GM12864 (cell line): ENCODE measurements at regions not wholly inside any gene's neighbourhood (a gene's known extent, or its start where the extent isn't known, plus 50 kb on each side); places are given as distances from the start of the nearest gene placed in this dataset.
"Not testable (repeated sequence)": the region's sequence is repeated elsewhere in the genome, so short reads cannot be mapped to it uniquely, and the experiment has no call there.

Source experiments
- DNase-seq: peaks from one replicate; pipeline ENCODE4 v3.0.0-alpha.2; 2011; ENCODE audit warnings: low read depth
- H3K4me3 ChIP-seq: 2 replicates; pipeline ENCODE4 v1.5.1; 2011; ENCODE audit warnings: mild to moderate bottlenecking, low read depth, low read length, control low read depth
- CTCF ChIP-seq: IDR thresholded peaks from 2 replicates; pipeline ENCODE4 v1.5.1; 2011; ENCODE audit warnings: low read depth, mild to moderate bottlenecking, moderate library complexity, low read length, control low read depth, inconsistent platforms; ENCODE audit errors: missing control alignments

GRCh38 chr7:110448918-110449317, 642.0 kb upstream of the LRRN3 start:
- no peak overlapping the region for H3K4me3 ChIP-seq
- DNase-seq: no peak
- no peak for TF ChIP-seq CTCF

DNA sequence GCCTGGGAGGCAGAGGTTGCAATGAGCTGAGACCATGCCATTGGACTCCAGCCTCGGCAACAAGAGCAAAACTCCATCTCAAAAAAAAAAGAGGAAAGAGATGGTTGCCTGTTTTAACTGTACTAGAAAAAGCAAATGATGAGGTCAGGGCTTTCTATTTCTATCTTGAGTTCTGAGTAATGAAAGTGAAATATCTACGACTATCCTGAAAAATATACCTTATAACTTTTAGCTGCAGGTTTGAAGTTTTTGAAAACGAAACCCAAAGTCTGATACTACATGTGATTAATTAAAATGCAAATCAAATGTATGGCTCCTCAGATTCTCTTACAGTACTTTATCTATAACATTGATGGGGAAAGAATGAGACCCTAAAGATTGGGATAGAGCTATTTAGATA, 636.2 kb upstream of the LRRN3 start:
- TF ChIP-seq CTCF: no peak
- H3K4me3 ChIP-seq: no peak overlapping the region
- no peak for DNase-seq

DNA sequence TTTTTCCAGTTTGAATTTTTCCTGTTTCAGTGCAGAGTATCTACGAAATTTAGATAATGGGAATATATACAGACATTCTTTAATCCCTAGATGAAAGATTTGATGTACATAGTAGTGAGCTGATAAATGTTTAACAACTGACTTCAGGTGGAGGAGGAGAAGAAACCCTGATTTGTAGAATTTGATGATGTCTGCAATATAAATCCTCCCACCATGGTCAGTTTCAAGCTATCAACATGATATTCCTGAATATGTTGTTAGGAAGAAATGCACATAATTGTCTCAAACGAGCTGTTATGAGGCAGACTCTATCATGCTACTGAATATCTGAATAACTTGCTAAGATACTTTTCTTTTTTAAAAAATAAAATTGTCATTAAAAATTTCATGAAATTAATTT, 629.3 kb upstream of the LRRN3 start:
- TF ChIP-seq CTCF: no peak
- no peak for DNase-seq
- H3K4me3 ChIP-seq: no peak overlapping the region

GRCh38 chr7:110470420-110470819, 620.5 kb upstream of the LRRN3 start:
- TF ChIP-seq CTCF: no peak
- DNase-seq: no peak
- no peak overlapping the region for H3K4me3 ChIP-seq

DNA sequence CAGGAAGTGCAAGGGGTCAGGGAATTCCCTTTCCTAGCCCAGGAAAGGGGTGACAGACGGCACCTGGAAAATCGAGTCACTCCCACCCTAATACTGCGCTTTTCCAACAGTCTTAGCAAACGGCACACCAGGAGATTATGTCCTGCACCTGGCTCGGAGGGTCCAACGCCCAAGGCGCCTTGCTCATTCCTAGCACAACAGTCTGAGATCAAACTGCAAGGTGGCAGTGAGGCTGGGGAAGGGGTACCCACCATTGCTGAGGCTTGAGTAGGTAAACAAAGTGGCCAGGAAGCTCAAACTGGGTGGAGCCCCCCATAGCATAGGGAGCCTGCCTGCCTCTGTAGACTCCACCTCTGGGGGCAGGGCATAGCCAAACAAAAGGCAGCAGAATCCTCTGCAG, 618.5 kb upstream of the LRRN3 start:
- not testable (repeated sequence) for DNase-seq, H3K4me3 ChIP-seq

DNA sequence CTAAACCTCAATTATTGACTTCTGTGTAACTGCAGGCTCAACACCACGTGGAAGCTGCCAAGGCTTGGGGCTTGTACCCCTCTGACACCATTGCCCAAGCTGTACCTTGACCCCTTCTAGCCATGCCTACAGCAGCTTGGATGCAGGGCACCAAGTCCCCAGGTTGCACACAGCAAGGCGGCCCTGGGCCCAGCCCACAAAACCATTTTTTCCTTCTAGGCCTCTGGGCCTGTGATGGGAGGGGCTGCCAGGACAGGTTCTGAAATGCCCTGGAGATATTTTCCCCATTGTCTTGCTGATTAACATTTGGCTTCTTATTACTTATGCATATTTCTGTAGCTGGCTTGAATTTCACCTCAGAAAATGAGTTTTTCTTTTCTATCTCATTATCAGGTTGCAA, 610.0 kb upstream of the LRRN3 start:
- TF ChIP-seq CTCF: no peak
- H3K4me3 ChIP-seq: no peak overlapping the region
- DNase-seq: no peak

DNA sequence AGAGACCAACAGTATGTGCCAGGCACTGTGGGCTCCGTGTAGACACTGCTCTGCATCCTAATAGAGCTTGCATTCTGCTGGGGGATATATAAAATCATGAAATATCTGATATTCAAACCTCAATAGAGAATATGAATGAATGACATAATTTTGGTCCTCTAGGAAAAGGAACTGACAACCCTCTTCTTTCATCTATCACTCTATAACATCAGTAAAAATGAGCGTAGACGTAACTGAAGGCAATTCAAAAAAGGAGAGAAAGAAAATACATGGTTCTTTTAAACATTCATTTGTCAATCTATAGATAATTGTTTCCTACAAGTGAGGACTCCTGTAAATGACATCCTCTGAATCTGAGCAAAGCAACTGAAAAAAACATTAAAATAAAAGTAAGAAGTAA, 607.4 kb upstream of the LRRN3 start:
- TF ChIP-seq CTCF: no peak
- no peak overlapping the region for H3K4me3 ChIP-seq
- DNase-seq: no peak

DNA sequence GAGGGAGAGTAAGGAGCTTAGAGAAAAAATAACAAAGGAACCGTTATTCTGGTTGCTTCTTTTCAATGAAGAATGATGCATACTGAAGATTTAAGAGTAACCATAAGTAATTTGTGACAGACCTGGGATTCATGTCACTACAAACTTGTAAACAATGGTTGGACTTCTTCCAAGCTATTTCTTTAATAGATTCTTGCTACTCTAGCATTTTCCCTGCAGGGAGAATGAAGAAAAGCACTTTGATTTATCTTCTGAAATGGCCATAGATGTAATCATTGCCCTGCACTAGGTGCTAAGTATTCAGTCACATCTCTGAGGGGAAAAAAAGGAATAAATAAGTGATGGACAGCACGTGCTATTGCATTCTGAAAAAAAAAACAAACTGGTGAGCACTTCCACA, 606.6 kb upstream of the LRRN3 start:
- DNase-seq: no peak
- no peak for TF ChIP-seq CTCF
- no peak overlapping the region for H3K4me3 ChIP-seq
